Upper lobe of right lung (tissue), 1 donor: ENCODE measurements at regions not wholly inside any gene's neighbourhood (a gene's known extent, or its start where the extent isn't known, plus 50 kb on each side); places are given as distances from the start of the nearest gene placed in this dataset.

ENCODE experiments used
- ATAC-seq: fragments of 200-7000 bp; cut with Tn5 transposase; one replicate; pipeline ENCODE4 v1.9.1; 2020; ENCODE audit warnings: mild to moderate bottlenecking, moderate library complexity
- DNase-seq: peaks from one replicate; pipeline ENCODE4 v3.0.0-alpha.2; 2020
- H3K27ac ChIP-seq: fragments of 200-600 bp; one replicate; pipeline ENCODE4 v1.8.0; 2022
- H3K27me3 ChIP-seq: fragments of 200-600 bp; one replicate; pipeline ENCODE4 v1.8.0; 2022; ENCODE audit warnings: mild to moderate bottlenecking
- H3K36me3 ChIP-seq: fragments of 200-600 bp; one replicate; pipeline ENCODE4 v1.8.0; 2022
- H3K4me1 ChIP-seq: fragments of 200-600 bp; one replicate; pipeline ENCODE4 v1.8.0; 2022
- H3K4me3 ChIP-seq: fragments of 200-600 bp; one replicate; pipeline ENCODE4 v1.8.0; 2022; ENCODE audit warnings: mild to moderate bottlenecking
- H3K9me3 ChIP-seq: fragments of 200-600 bp; one replicate; pipeline ENCODE4 v1.8.0; 2022
- intact Hi-C: fragments of 100-400 bp; cut with DNase I; formaldehyde crosslinking; loops from one replicate; pipeline ENCODE4 v1.11.0; 2022
- TF ChIP-seq, protein P1 (sequence below): fragments of 200-600 bp; IDR thresholded peaks from one replicate; pipeline ENCODE4 v1.8.0; 2022; ENCODE audit warnings: antibody characterized with exemption
- donor health status: DM: no; HTN: yes; CAD: no; lungs with severe emphysema.

DNA sequence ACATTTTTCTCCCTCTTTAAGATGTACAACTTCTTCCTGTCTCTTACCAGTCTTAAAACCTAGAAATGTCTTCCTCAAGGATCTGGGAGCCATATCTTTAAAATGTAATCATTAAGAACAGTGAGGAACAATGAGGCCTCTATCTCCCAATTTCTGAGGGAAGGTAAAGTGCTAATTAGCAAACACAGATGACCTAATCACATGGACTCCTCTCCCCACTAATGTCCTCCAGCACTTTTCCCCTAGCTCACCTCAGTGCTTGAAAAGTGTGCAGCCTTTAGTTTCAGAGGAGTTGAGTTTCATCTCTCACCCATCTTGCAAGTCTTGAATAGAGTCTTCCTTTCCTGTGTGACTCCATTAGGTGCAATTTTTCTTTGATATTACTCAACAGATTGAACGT lies 771.0 kb downstream of the PDCD6IP start:
- no peak overlapping the region for H3K27ac ChIP-seq
- TF ChIP-seq, protein P1, sequence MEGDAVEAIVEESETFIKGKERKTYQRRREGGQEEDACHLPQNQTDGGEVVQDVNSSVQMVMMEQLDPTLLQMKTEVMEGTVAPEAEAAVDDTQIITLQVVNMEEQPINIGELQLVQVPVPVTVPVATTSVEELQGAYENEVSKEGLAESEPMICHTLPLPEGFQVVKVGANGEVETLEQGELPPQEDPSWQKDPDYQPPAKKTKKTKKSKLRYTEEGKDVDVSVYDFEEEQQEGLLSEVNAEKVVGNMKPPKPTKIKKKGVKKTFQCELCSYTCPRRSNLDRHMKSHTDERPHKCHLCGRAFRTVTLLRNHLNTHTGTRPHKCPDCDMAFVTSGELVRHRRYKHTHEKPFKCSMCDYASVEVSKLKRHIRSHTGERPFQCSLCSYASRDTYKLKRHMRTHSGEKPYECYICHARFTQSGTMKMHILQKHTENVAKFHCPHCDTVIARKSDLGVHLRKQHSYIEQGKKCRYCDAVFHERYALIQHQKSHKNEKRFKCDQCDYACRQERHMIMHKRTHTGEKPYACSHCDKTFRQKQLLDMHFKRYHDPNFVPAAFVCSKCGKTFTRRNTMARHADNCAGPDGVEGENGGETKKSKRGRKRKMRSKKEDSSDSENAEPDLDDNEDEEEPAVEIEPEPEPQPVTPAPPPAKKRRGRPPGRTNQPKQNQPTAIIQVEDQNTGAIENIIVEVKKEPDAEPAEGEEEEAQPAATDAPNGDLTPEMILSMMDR, result no peak
- no peak overlapping the region for H3K4me3 ChIP-seq
- H3K27me3 ChIP-seq, result no peaks in the 10 kb centered on the region
- intact Hi-C loops, result no loop called here
- H3K36me3 ChIP-seq, result no peaks in the 10 kb centered on the region
- ATAC-seq (no peak), DNase-seq (no peak)
- no peaks in the 10 kb centered on the region for H3K9me3 ChIP-seq
- H3K4me1 ChIP-seq, result no peaks in the 10 kb centered on the region

DNA sequence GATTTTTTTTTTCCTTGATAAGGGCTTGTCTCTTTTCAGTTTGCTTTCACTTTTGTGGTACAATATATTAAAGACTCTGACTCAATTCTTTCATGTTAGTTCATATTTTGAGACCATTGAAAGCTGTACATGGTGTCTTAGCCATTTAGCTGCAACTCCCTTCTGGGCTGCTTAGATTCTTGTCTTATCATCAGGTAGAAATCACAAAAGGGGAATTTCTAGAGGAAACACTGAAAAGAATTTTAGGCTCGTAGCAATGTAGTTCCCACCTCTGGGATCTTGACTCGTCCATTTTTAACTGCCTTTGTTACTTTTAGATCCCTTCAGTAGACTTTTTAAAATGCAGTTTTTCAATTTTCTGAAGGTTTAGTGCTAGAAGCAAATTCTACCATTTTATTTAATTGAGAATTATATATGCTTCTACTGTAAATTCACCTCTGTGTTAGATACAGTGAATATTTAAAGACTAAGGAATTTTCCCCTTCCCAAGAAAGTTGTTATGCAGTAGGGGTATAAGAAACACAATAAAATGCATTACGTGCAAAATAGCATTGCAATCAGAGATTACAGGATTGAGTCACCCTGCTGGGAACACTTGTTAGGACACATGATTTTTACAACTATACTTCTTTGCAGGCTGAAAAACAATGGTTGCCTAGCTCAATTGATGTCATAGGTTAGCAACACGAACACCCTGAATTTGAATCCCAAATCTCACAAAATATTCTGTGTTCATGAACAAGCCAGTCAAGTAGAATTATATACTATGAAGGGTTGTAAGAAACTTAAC lies 772.7 kb downstream of the PDCD6IP start:
- Histone ChIP-seq H3K27me3 (no peaks in the 10 kb centered on the region), H3K27ac (no peak overlapping the region), H3K4me1 (no peaks in the 10 kb centered on the region), H3K9me3 (no peaks in the 10 kb centered on the region), H3K4me3 (no peak overlapping the region), H3K36me3 (no peaks in the 10 kb centered on the region)
- intact Hi-C loops, result no loop called here
- no peak for ATAC-seq
- DNase-seq, result no peak
- TF ChIP-seq, protein P1, result no peak

GRCh38 chr3:34571714-34572113 lies 773.3 kb downstream of the PDCD6IP start:
- Histone ChIP-seq H3K36me3 (no peaks in the 10 kb centered on the region), H3K4me3 (no peak overlapping the region), H3K4me1 (no peaks in the 10 kb centered on the region), H3K27ac (no peak overlapping the region), H3K9me3 (no peaks in the 10 kb centered on the region), H3K27me3 (no peaks in the 10 kb centered on the region)
- ATAC-seq (no peak), DNase-seq (no peak)
- TF ChIP-seq, protein P1, result no peak
- intact Hi-C loops, result no loop called here

DNA sequence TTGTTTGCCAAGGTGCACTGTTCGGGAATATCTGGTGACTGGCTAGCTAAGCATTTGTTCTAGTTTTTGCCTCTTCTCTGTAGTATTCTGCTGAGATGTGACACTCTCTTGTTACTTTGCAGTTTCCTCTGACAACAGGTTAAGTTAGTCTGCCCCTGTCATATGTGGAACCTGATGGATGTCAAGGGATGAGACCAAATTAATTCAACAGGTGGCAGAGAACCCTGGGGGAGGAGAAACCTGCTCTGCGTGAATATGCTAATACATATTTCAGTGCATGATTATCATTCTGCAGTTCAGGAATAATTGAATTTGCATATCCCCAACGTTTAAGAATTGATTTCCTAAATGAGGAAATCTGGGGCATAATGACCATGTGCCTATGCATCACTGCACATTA lies 777.3 kb downstream of the PDCD6IP start:
- Histone ChIP-seq H3K9me3 (no peaks in the 10 kb centered on the region), H3K4me1 (no peaks in the 10 kb centered on the region), H3K27me3 (no peaks in the 10 kb centered on the region), H3K27ac (no peak overlapping the region), H3K36me3 (no peaks in the 10 kb centered on the region), H3K4me3 (no peak overlapping the region)
- intact Hi-C loops, result no loop called here
- DNase-seq (no peak), ATAC-seq (no peak)
- TF ChIP-seq, protein P1, result no peak

- intact Hi-C loops, result no loop called here
- H3K9me3 ChIP-seq, result no peaks in the 10 kb centered on the region
- DNase-seq (no peak), ATAC-seq (no peak)
- no peaks in the 10 kb centered on the region for H3K27me3 ChIP-seq
- H3K27ac ChIP-seq, result no peak overlapping the region
- H3K4me3 ChIP-seq, result no peak overlapping the region
- H3K36me3 ChIP-seq, result no peaks in the 10 kb centered on the region
- TF ChIP-seq, protein P1, result no peak
- no peaks in the 10 kb centered on the region for H3K4me1 ChIP-seq
Measured at GRCh38 chr3:34582055-34582454, 783.6 kb downstream of the PDCD6IP start.
